H4 (cell line): ENCODE measurements at regions not wholly inside any gene's neighbourhood (a gene's known extent, or its start where the extent isn't known, plus 50 kb on each side); places are given as distances from the start of the nearest gene placed in this dataset.
"Not testable (repeated sequence)": the region's sequence is repeated elsewhere in the genome, so short reads cannot be mapped to it uniquely, and the experiment has no call there.

Experiments
- DNase-seq: peaks from one replicate; pipeline ENCODE4 v3.0.0-alpha.2; 2015; ENCODE audit warnings: low spot score

DNA sequence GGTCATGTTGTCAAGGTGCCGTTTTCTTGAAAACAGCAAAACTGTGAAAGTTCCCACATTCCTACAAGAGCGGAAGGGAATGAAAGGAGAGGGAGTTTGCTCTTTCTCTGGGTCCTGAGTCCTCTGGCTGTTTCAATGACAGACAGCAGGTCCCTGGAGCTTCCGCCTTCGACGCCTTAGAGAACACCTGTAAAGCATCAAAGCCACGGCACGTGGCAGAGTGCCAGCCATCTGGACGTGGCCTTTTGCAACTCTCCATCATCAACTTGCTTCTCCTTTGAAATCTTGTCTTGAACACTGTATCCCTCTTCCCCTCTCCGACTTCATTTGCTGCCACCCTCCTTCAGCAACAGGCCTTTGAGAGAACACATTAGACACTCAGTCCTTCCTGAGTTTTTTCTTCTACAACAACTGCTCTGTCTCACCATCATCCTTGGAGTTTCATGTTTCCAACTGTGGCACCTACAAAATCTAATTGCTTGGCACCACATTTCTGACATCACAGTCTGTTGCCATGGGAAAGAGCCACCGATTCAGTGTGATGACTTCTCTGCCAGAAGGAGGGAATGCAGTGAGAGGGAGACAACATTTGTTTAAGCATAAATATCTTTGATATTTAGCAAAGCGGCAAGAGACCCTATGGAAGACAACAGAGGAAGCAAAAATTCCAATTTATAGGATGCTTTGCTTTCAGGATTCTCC lies 204.9 kb upstream of the PTER start:
- DNase-seq = no peak

DNA sequence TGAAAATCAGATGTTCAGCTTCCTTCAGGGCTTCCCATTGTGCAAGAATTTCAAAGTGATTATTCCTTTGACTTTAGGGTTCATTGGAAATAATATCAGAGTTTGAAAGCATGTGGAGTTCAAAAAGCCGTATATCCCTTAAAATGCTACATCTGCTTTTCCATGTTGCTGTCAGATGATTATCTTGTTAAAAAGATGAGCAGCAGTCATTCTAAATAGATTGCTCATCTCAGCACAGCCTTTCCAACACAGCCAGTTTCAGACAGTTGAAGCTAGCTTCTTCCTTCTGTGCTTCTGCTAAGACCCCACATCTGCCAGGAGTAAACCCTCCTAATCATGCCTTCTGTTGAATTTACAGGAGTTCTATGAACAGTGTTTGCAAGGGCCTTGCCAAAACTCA lies 204.4 kb upstream of the PTER start:
- DNase-seq = no peak

DNA sequence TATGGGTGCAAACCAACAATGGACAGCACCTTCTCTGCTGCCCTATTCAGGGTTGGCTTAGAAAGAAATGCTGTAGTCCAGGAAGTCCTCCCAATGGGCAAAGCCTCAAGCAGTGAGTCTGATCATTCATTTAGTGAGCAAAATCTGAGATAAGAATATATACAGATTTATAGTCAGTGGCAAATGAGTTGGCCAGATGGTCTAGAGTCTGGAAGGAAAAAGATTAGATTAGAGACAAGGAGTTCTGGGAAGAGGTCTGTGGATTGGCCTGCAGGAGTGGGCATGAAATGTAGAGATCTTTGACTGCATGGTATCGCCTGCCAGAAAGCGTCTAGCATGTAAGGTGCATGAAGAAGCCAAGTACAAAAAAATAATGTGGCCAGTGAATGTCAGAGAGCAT lies 201.9 kb upstream of the PTER start:
- DNase-seq = no peak

DNA sequence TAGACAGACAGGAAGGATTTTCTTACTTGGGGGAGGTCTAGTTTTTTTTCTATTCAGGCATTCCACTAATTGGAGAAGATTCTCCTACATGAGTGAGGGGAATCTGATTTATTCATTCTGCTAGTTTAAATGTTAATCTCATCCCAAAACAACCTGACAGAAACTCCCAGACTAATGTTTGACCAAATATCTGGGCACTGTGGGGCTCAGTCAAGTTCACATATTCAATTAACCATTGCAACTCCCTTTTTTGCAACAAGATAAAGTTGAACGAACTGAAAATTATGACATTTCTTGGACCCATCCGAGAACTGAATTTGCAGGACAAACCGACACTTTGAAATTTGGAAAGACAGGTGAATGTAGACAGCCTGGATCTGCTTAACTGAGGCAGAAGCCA lies 194.4 kb upstream of the PTER start:
- no peak for DNase-seq

DNA sequence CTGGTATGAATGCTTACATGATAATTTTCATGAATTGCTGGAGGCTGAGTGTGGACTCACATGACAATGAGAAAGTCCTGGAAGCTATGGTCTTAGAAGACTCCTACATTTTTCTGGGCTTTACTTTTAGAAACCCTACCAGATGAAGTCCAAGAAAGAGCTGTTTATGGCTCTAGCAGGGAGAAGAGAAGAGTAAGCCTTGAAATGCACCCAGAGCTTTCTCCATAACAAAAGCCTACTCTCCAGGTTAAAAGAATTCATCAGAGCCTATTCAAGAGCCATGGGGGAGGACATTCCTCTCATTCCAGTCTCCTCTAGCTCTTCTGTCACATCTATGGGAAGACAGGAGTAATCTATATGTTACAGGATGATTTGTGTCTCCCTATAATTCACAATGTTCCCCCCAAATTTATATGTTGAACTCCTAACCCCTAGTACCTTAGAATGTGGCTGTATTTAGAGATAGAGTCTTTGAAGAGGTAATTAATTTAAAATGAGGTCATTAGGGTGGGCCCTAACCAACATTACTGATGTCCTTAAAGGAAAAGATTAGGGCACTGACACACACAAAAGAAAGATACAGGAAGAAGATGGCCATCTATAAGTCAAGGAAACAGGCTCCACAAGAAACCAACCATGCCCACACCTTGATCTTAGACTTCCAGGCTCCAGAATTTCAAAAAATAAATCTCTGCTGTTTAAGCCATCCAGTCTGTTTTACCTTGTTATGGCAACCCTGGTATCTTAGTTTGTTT lies 193.8 kb upstream of the PTER start:
- DNase-seq = no peak

DNA sequence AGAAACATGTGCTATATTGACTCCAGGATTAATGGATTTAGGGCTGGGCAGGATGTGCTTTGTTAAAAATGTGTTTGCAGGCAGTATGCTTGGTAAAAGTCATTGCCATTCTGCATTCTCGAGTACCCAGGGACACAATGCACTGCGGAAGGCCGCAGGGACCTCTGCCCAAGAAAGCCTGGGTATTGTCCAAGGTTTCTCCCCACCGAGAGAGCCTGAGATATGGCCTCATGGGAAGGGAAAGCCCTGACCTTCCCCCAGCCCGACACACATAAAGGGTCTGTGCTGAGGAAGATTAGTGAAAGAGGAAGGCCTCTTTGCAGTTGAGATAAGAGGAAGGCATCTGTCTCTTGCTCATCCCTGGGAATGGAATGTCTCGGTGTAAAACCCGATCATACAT lies 186.7 kb upstream of the PTER start:
- not testable (repeated sequence) for DNase-seq

DNA sequence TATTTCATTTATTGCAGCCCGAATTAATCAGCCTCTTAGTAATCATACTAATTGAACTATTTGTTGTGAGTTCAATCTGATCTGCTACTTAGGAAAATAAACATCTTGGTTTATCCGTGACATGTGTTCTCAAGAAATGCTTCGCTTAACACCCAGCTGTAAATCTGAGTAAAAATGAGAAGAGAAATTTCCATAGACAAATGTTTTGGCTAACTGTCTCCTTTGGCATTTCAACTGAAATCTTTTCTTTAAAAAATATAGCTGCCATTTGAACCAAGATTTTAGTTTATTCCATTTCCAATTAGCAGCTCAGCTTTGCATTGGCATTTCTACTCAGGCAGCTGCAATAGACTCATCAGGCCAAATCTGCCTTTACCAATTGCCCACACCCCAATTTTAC lies 180.5 kb upstream of the PTER start:
- no peak for DNase-seq

DNA sequence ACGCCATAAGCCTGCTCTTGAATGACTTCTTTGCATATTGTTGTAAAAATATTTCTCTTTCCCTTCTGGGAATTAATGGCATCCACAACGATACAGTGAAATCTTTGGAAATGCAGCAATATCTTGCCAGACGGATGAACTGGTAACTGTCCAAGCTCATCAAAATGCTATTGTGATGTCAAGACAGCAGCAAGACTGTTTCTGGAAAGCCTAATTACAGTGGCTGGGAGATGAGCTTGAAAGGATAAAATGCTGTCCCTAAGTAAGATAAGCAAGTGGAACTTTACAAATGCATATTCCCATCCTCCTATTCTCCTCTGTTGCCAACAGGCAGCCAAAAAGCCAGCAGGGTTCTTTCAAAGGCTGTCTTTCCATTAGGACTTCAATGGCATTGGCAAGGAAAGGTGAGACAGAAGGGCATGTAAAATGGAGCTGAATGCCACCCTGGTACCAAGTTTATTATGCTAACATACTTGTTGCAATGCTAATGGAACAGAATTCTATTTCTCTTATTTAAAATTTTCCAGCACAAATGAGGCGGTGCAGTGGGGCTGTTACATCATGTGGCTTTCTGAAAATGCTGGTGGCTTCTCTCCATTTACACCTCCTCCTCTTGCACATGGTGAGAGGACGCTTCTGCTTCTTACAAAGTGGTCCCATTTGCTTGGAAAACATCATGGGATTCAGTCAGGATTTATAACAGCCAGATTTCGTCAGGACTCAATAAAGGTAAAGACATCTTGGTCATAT lies 178.3 kb upstream of the PTER start:
- DNase-seq = no peak

DNA sequence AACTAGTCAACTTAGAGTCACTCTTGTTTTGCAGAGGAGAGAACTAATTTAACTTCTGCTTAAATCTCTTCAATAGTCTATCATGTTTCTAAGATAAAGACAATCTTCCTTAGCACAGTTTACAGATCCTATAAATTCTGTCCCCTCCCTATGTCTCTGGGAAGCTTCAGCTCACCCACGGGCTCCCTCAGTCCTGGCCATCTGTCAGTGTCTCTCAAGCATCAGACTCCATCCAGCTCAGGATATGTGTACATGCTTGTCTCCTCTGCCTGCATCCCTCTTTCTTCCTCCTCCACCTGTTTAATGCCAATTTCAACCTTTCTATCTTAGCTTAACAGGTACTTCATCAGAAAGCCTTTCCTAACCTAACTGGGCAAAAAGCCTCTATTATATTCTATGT lies 177.1 kb upstream of the PTER start:
- no peak for DNase-seq

DNA sequence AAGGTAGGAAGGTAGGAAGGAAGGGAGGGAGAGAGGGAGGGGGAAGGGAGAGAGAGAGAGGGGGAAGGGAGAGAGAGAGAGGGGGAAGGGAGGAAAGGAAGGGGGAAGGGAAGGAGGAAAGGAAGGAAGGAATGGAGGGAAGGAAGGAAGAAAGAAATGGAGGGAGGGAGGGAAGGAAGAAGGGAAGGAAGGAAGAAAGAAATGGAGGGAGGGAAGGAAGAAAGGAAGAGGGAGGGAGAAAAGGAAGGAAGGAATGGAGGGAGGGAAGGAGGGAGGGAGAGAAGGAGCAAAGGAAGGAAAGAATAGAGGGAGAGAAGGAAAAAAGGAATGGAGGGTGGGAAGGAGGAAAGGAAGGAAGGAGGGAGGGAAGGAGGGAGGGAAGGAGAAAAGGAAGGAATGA lies 176.4 kb upstream of the PTER start:
- DNase-seq = no peak

DNA sequence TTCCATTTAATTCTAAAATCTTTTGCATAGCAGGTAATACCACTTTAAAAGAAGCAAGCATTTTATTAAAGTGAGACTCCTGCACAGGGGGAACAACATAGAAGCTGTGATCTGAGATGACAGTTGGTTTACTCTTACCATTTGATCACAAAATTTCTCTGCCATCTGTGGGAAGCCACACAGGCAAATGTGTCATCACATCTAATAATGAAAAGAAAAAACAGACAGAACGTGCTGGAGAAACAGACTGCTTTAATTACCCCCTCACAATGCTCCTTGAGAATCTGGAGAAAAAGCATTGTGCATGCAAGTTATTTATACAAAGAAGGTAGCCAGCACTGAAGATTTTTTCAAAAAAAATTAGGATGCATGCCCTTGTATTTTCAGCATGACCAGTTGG lies 165.2 kb upstream of the PTER start:
- no peak for DNase-seq

DNA sequence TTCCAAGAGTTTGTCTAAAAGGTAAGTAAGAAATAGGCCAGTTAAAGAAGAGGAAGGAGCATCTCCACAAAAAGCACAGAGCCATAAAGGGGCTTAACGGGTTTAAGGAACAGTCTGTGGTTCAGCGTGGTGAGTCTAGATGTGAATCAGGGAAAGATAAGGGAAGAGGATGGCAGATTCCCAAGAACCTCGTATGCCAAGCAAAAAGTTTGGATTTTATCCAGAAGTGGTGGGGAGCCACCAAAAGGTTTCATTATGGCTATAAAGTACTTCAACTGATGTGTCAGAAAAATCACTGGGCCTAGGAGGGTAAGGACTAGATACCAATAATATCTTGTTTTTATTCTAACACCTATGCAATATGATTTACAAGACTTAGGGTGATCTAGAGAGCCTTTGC lies 161.9 kb upstream of the PTER start:
- DNase-seq = no peak

DNA sequence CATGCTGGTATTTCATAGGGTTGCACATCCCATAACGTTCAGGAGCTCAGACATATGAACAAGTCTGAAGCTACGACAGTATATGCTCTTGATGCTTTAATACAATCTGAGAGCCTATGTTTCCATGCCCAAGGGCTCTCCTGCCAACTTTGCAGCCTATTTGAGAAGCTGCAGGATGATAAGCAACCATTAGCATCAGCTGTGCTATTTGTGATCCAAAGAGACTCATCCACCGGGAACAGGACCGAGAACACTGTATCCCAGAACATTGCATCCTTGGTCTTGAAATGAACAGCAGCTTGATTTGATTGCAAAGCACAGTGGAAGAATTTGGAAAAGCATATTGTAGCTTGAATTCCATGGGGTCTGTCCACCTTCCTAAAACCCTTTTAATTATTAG lies 156.2 kb upstream of the PTER start:
- no peak for DNase-seq

DNA sequence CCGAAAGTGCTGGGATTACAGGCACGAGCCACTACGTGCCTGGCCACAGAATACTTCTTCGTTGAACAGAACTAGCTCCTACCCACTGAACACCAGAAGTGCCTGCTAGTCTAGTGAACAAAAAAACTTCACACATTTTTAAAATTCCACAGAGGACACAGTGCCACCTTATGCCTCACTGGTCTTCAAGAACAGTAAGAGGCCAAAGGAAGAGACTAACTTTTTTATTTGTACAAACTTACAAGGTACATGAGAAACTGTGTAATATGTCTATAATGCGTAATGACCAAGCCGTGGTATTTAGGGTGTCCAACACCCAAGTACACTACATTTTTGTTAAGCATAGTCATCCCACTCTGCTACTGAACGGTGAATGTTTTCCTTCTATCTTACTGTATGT lies 144.4 kb upstream of the PTER start:
- DNase-seq = no peak

DNA sequence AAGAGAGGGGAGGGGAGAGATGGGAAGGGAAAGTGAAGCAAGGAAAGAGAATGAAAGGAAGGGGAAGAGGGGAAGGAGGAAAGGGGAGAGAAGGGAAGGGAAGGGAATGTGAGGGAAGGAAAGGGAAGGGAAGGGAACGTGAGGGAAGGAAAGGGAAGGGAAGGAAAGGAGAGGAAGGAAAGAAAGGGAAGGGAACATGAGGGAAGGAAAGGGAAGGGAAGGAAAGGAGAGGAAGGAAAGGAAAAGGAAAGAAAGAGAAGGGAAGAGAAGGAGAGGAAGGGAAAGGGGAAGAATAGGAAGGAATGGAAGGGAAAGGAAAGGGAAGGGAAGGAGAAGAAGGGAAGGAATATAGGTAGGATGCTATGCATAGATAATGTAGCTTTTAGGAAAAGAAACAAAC lies 139.7 kb upstream of the PTER start:
- DNase-seq = no peak

DNA sequence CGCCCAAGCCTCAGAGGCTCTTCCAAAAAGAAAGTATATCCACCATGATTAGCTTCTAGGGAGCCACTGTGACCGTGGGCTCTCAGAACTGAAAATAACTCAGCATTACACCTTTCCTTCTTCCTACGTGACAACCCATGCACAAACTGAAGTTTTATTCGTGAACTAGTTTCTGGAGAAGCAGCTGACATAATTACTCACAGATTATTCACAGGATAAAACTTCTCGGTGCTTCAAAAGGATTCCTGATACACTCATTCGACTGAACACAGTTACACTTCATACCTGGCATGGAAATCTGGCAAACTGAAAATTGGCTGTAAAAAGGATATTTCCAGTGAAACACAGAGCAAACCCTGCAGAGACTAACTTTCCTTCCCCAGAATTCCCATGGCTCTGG lies 139.2 kb upstream of the PTER start:
- no peak for DNase-seq

DNA sequence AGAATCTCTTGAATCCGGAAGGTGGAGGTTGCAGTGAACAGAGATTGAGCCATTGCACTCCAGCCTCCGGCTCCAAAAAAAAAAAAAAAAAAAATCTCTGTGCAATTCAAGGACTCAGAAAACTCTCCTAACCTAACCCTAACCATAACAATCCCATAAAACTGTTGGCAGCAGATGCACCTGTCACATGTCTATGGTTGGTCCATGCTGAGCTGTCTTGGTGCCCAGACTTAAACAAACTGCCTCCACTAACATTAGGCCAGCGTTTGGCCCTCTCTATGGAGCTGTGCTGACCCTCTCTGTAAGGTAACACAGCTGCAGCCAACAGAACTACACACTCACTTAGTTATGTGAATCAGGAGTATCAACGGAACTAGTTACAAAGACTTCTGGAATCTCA lies 132.5 kb upstream of the PTER start:
- no peak for DNase-seq

DNA sequence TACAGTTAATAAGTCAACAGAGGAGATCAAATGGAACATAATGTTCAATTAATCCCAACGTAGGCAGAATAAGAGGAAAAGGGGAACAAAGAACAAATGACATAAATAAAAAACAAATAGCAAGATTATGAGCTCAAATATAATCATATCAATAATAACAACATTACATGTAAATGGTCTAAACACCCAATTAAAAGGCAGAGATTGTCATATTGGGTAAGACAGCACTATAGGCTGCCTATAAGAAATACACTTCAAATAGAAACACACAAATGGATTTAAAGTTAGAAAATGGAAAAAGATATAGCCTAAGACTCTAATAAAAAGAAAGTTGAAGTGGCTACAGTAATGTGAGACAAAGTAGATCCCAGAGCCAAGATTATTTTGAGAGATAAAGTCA lies 126.4 kb upstream of the PTER start:
- DNase-seq = no peak

DNA sequence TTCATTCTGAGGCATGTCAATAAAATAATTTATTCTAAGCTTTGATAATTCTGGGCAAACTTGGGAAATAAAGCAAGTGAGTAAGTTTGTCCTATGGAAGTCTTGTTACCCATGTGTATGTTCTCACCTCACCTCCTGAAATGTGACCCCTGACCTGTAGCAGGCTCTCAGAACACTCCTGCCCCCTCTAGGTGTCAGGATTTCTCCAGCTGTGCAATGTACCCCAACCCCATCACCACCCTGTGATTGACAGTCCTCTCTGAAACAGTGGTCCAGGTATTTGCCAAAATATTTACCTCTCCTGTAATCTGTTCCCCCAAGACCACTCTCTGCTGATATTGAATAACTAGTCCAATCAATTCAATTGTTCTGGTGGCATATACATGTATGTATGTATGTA lies 122.6 kb upstream of the PTER start:
- no peak for DNase-seq

DNA sequence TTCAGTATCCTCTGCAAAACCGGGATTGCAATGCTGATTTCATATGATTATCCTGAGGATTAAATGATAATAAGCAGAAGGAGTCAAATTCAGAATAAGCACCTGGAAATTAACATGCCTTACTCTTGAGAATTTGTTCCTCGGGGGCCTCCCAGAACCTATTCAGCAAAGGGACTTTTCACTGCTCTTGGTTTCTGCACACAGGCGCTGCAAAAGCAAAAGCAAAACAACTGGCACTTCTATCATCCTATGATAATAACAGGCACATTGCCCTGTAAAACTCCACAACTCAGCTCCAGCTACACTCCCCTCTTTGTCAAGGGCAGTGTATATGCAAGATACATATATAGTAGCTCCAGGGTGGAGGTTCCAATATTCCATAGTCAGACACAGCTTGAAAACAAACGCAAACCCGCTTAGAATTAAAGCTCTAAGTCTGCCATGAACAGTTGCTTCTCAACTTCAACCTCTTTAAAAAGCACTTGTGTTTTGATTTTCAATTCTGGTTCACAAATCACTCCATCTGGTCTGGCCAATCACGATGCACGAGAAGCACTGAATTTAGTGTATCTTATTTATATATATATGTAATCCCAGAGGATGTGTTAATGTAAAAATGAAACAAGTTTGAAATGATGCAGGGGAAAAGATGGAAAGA lies 119.9 kb upstream of the PTER start:
- no peak for DNase-seq

DNA sequence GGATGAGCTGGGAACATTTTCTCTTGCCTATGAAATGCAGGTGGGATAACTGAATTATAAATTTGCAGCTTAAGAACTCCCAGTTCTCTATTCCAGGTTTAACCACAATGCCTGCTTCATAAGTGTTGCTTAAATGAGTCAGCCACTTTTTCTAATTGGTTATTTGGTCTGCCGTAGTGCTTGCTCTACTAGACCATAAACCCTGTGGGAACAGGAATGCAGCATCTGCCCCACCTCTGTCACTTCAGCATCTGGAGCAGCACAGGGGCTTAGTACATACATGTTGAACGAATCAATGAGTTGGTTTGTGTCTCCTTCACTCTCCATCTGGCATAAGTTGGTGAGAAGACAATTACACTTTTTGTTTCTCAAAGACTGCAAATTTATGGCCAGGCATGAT lies 95.2 kb upstream of the PTER start:
- no peak for DNase-seq

DNA sequence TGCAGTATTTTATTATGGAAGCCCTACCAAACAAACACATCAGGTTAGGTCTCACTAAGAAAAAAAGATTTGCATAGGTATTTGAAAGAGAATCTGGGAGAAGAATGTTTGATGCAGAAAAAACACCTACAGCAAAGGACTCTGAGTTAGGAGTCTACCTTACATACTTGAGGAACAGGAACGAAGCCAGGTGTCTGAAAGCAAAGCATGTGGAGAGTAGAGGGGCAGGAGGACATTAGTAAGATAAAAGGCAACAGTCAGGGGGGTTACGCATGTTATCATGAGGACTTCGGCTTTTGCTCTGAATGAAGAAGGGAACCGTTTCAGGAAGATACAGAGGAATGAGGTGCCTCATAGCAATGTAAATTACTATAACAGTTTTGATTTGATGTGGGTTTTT lies 87.9 kb upstream of the PTER start:
- DNase-seq = no peak

DNA sequence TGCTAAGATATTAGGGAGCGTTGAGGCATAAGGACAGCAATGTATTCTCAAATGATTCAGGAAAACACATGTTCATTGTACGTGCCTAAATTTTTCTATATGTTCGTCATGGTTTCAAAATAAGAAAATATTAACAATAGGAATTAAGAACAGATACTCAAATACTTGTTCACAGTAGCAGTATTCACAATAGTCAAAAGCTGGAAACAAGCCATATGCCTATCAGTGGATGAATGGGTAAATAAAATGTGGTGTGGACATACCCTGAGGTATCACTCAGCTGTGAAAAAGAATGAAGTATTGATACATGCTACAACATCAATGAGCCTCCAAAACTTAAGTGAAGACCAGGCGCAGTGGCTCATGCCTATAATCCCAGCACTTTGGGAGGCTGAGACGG lies 84.7 kb upstream of the PTER start:
- DNase-seq = no peak
